H1 (cell line): ENCODE measurements at regions not wholly inside any gene's neighbourhood (a gene's known extent, or its start where the extent isn't known, plus 50 kb on each side); places are given as distances from the start of the nearest gene placed in this dataset.

Experiments used
- CTCF ChIA-PET: fragments of 300-600 bp; sonication (Branson Sonifier 250); formaldehyde crosslinking; loops from one replicate; lab custom pipeline; 2021; ENCODE audit not compliant: partially characterized antibody; lab: Charles Lee
- POLR2A ChIA-PET: fragments of 300-600 bp; sonication (Branson Sonifier 250); formaldehyde crosslinking; loops from one replicate; lab custom pipeline; 2021; ENCODE audit warnings: inconsistent platforms; ENCODE audit not compliant: partially characterized antibody; lab: Charles Lee
- DNase-seq, 2 experiments: peaks; one replicate each; pipeline versions ENCODE4 v3.0.0 to v3.0.0-alpha.2; 2010 to 2022; ENCODE audit warnings: low spot score in 2 of 2, low read depth in 1 of 2, mixed read lengths in 1 of 2
- FAIRE-seq: peaks from 2 replicates; lab custom pipeline; 2011; peaks lifted over from hg19 to GRCh38; lab: Jason Lieb, UNC
- H2AFZ ChIP-seq: 2 replicates; pipeline ENCODE4 v1.8.1; 2012; ENCODE audit warnings: low read length, inconsistent platforms
- H2AK5ac ChIP-seq: 2 replicates; pipeline ENCODE4 v1.6.1; 2013; ENCODE audit warnings: low read depth, low read length
- H2BK120ac ChIP-seq: replicated peaks from 2 replicates; pipeline ENCODE3; 2013; ENCODE audit warnings: low read depth, low read length, inconsistent platforms
- H2BK12ac ChIP-seq: 2 replicates; pipeline ENCODE4 v1.6.1; 2013; ENCODE audit warnings: low read depth, low read length
- H2BK15ac ChIP-seq: 2 replicates; pipeline ENCODE4 v1.6.1; 2013; ENCODE audit warnings: low read length
- H2BK20ac ChIP-seq: 2 replicates; pipeline ENCODE4 v1.6.1; 2013; ENCODE audit warnings: low read length
- H2BK5ac ChIP-seq: 2 replicates; pipeline ENCODE4 v1.6.1; 2013; ENCODE audit warnings: low read depth, low read length
- H3K14ac ChIP-seq: 2 replicates; pipeline ENCODE4 v1.6.1; 2013; ENCODE audit warnings: inconsistent platforms; ENCODE audit not compliant: insufficient read length
- H3K18ac ChIP-seq: 2 replicates; pipeline ENCODE4 v1.6.1; 2013; ENCODE audit warnings: low read length; ENCODE audit errors: extremely low read depth
- H3K23ac ChIP-seq: 2 replicates; pipeline ENCODE4 v1.6.1; 2013; ENCODE audit warnings: inconsistent platforms; ENCODE audit not compliant: insufficient read length
- H3K23me2 ChIP-seq: 2 replicates; pipeline ENCODE4 v1.6.1; 2013; ENCODE audit warnings: low read depth, low read length
- H3K27ac ChIP-seq: 2 replicates; pipeline ENCODE4 v1.6.1; 2011; ENCODE audit warnings: low read depth, low read length, inconsistent platforms
- H3K27me3 ChIP-seq, 4 experiments: replicated peaks in 1 of 4; 1 replicate in 1 of 4; 2 replicates in 3 of 4; pipeline versions ENCODE4 v1.6.1 to v1.8.1; 2011 to 2013; ENCODE audit warnings: low read length in 3 of 4, mild to moderate bottlenecking in 3 of 4, inconsistent platforms in 2 of 4, mixed read lengths in 2 of 4, moderate library complexity in 1 of 4; ENCODE audit not compliant: control insufficient read depth in 3 of 4, insufficient read depth in 3 of 4; ENCODE audit errors: extremely low read depth in 1 of 4
- H3K36me3 ChIP-seq, 4 experiments: 2 replicates each; pipeline versions ENCODE4 v1.6.1 to v1.8.1; 2011 to 2013; ENCODE audit warnings: mild to moderate bottlenecking in 4 of 4, low read length in 3 of 4, moderate library complexity in 2 of 4, control low read depth in 1 of 4, inconsistent platforms in 1 of 4; ENCODE audit not compliant: insufficient read depth in 4 of 4, control insufficient read depth in 2 of 4
- H3K4ac ChIP-seq: replicated peaks from 2 replicates; pipeline ENCODE3; 2013; ENCODE audit warnings: low read length, low read depth, mixed read lengths, inconsistent platforms; ENCODE audit not compliant: insufficient read length
- H3K4me1 ChIP-seq, 4 experiments: replicated peaks in 1 of 4; 1 replicate in 1 of 4; 2 replicates in 3 of 4; pipeline versions ENCODE4 v1.6.1 to v1.8.1; 2011 to 2013; ENCODE audit warnings: low read length in 3 of 4, inconsistent platforms in 2 of 4, mixed read lengths in 1 of 4; ENCODE audit not compliant: insufficient read depth in 4 of 4, control insufficient read depth in 3 of 4
- H3K4me2 ChIP-seq, 2 experiments: 2 replicates each; pipeline versions ENCODE4 v1.6.1 to v1.8.1; 2011 to 2013; ENCODE audit warnings: low read depth in 2 of 2, low read length in 2 of 2, control low read depth in 1 of 2, inconsistent platforms in 1 of 2, mild to moderate bottlenecking in 1 of 2; ENCODE audit not compliant: insufficient read depth in 1 of 2
- H3K4me3 ChIP-seq, 4 experiments: fragments of 200-600, 300-600 bp in 1 of 4; sonication (generic), shearing (Covaris generic), sonication (Bioruptor Twin) in 1 of 4; 2 replicates each; pipeline versions ENCODE4 v1.5.1 to v1.8.1; 2011 to 2016; ENCODE audit warnings: low read length in 4 of 4, low read depth in 3 of 4, control low read depth in 2 of 4, inconsistent platforms in 2 of 4, mild to moderate bottlenecking in 2 of 4, mixed read lengths in 1 of 4, moderate library complexity in 1 of 4; ENCODE audit not compliant: insufficient read depth in 2 of 4; ENCODE audit errors: extremely low read depth in 1 of 4
- H3K56ac ChIP-seq: replicated peaks from 2 replicates; pipeline ENCODE3; 2013; ENCODE audit warnings: low read depth, mild to moderate bottlenecking, mixed read lengths, low read length, inconsistent platforms; ENCODE audit not compliant: insufficient read length
- H3K79me1 ChIP-seq: 2 replicates; pipeline ENCODE4 v1.6.1; 2013; ENCODE audit warnings: low read depth, low read length, control low read depth
- H3K79me2 ChIP-seq, 2 experiments: 2 replicates each; pipeline versions ENCODE4 v1.6.1 to v1.8.1; 2012 to 2013; ENCODE audit warnings: low read length in 2 of 2, mild to moderate bottlenecking in 2 of 2, inconsistent platforms in 1 of 2; ENCODE audit not compliant: insufficient read depth in 2 of 2, control insufficient read depth in 1 of 2
- H3K9ac ChIP-seq, 4 experiments: replicated peaks in 1 of 4; 1 replicate in 1 of 4; 2 replicates in 3 of 4; pipeline versions ENCODE4 v1.6.1 to v1.8.1; 2011 to 2013; ENCODE audit warnings: low read depth in 3 of 4, low read length in 3 of 4, control low read depth in 2 of 4, mild to moderate bottlenecking in 2 of 4, moderate library complexity in 2 of 4, inconsistent platforms in 1 of 4; ENCODE audit errors: extremely low read depth in 1 of 4
- H3K9me3 ChIP-seq, 2 experiments: 2 replicates each; pipeline versions ENCODE4 v1.6.1 to v1.8.1; 2012 to 2013; ENCODE audit warnings: mild to moderate bottlenecking in 2 of 2, moderate library complexity in 2 of 2, control low read depth in 1 of 2, inconsistent platforms in 1 of 2, low read depth in 1 of 2, low read length in 1 of 2, mixed read lengths in 1 of 2; ENCODE audit not compliant: insufficient read depth in 2 of 2
- H4K20me1 ChIP-seq, 2 experiments: replicated peaks in 1 of 2; 2 replicates each; pipeline versions ENCODE3 to v1.8.1; 2011 to 2013; ENCODE audit warnings: inconsistent platforms in 2 of 2, low read length in 2 of 2, mild to moderate bottlenecking in 1 of 2; ENCODE audit not compliant: insufficient read depth in 2 of 2, control insufficient read depth in 1 of 2
- H4K5ac ChIP-seq: 2 replicates; pipeline ENCODE4 v1.6.1; 2013; ENCODE audit warnings: low read length, low read depth, mixed read lengths, inconsistent platforms; ENCODE audit not compliant: insufficient read length
- H4K8ac ChIP-seq: 2 replicates; pipeline ENCODE4 v1.8.0; 2013; ENCODE audit warnings: mild to moderate bottlenecking, moderate library complexity, low read length, inconsistent platforms; ENCODE audit not compliant: insufficient read depth; ENCODE audit errors: extremely low read depth
- H4K91ac ChIP-seq: replicated peaks from 2 replicates; pipeline ENCODE3; 2013; ENCODE audit warnings: low read length, mixed read lengths, inconsistent platforms; ENCODE audit not compliant: insufficient read length
- GTF2F1 ChIP-seq: IDR thresholded peaks from 2 replicates; pipeline ENCODE4 v1.6.1; 2012; ENCODE audit warnings: low read depth, low read length, improper control_type of control experiment, borderline replicate concordance
- KDM1A ChIP-seq: fragments of 200-600, 300-600 bp; sonication (generic); IDR thresholded peaks from 2 replicates; pipeline ENCODE4 v1.7.1; 2016; ENCODE audit warnings: mild to moderate bottlenecking, low read length, borderline replicate concordance
- KDM5A ChIP-seq: fragments of 200-600 bp; IDR thresholded peaks from 2 replicates; pipeline ENCODE4 v1.7.1; 2012; ENCODE audit warnings: mild to moderate bottlenecking, low read length, inconsistent platforms, mixed read lengths
- TBP ChIP-seq: IDR thresholded peaks from 2 replicates; pipeline ENCODE4 v1.6.1; 2011; ENCODE audit warnings: low read depth, low read length, improper control_type of control experiment
- TCF12 ChIP-seq: IDR thresholded peaks from 2 replicates; pipeline ENCODE4 v1.6.1; 2011; ENCODE audit warnings: low read depth, mild to moderate bottlenecking, low read length

DNA sequence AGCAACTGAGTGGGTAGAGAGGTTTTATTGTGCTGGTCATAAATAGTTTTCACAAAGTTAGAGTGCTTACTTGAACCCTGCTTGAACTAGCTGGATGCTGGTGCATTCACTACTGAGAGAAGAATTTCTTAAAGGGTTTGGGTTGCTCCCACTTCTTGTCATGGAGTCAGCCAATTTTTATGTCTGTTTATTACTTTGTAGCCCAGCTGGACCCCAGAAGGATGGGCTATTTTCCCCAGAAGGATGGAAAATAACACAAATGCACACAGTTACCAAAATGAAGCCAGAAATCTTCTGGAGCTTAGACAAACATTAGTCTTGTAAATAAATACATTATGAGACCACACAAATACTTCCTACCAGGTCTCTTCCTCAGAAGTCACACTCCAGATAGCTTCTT is 480.8 kb upstream of the TNC start:
- POLR2A ChIA-PET: interaction anchor here (1.2 kb wide), 1 partner anchor 9 kb away, joined by 4 read pairs; no protein-coding TSS in a partner anchor
- H4K8ac ChIP-seq: no peak overlapping the region
- no peak overlapping the region for H3K56ac ChIP-seq
- H2BK5ac ChIP-seq: no peak overlapping the region
- no peak overlapping the region for H4K91ac ChIP-seq
- H2BK120ac ChIP-seq: no peak overlapping the region
- H4K5ac ChIP-seq: no peak overlapping the region
- H3K4me2 ChIP-seq: no peak overlapping the region
- H2BK20ac ChIP-seq: no peak overlapping the region
- H4K20me1 ChIP-seq: no peaks in the 10 kb centered on the region
- TF ChIP-seq TCF12 (no peak), KDM5A (no peak), GTF2F1 (no peak), KDM1A (no peak), TBP (no peak)
- TF ChIP-seq, all 59 proteins: peak for 0
- FAIRE-seq (no peak), DNase-seq (no peak)
- CTCF ChIA-PET: interaction anchor here (0.6 kb wide), 2 partner anchors 19 to 1062 kb away, joined by 3 to 4 read pairs; no protein-coding TSS in a partner anchor
- peaks cover 0 to 6% (median 4%) of the 10 kb centered on the region in 4 experiments; a peak in 2 of 7 replicates for H3K4me1 ChIP-seq
- no peaks in the 10 kb centered on the region for H3K79me1 ChIP-seq
- no peak overlapping the region for H2AK5ac ChIP-seq
- no peak overlapping the region for H3K23ac ChIP-seq
- no peak overlapping the region for H2BK15ac ChIP-seq
- no peak overlapping the region for H3K27ac ChIP-seq
- H3K23me2 ChIP-seq: no peaks in the 10 kb centered on the region
- no peaks in the 10 kb centered on the region for H3K27me3 ChIP-seq
- no peak overlapping the region for H3K18ac ChIP-seq
- no peak overlapping the region for H3K4me3 ChIP-seq
- no peak overlapping the region for H2AFZ ChIP-seq
- no peak overlapping the region for H3K14ac ChIP-seq
- no peak overlapping the region for H2BK12ac ChIP-seq
- no peaks in the 10 kb centered on the region for H3K79me2 ChIP-seq
- no peaks in the 10 kb centered on the region for H3K36me3 ChIP-seq
- no peak overlapping the region for H3K9ac ChIP-seq
- no peaks in the 10 kb centered on the region for H3K9me3 ChIP-seq
- no peak overlapping the region for H3K4ac ChIP-seq
